ENCODE measurements at regions not wholly inside any gene's neighbourhood (a gene's known extent, or its start where the extent isn't known, plus 50 kb on each side); places are given as distances from the start of the nearest gene placed in this dataset.

GRCh38 chr4:171646984-171647383 is 166.2 kb upstream of the GALNTL6 start:
- DNase-seq (ENCODE audit: low read depth), result no peak
- H3K4me3 ChIP-seq (ENCODE audit: low read depth, low read length), result no peak overlapping the region
- TF ChIP-seq CTCF (IDR thresholded peaks at IDR 0.05; ENCODE audit: low read depth, low read length, missing control alignments), result no peak

- H3K4me3 ChIP-seq (ENCODE audit: low read depth, low read length), result no peak overlapping the region
- no peak for TF ChIP-seq CTCF (IDR thresholded peaks at IDR 0.05; ENCODE audit: low read depth, low read length, missing control alignments)
- peak; percentile 73 for DNase-seq (ENCODE audit: low read depth)
These were observed 168.7 kb upstream of the GALNTL6 start for GRCh38 chr4:171644430-171645057.

GRCh38 chr4:171639540-171639939 is 173.7 kb upstream of the GALNTL6 start:
- peak; percentile 76 for DNase-seq (ENCODE audit: low read depth)
- TF ChIP-seq CTCF (IDR thresholded peaks at IDR 0.05; ENCODE audit: low read depth, low read length, missing control alignments), result no peak
- H3K4me3 ChIP-seq (ENCODE audit: low read depth, low read length), result no peak overlapping the region

GRCh38 chr4:171636606-171637005 is 176.6 kb upstream of the GALNTL6 start:
- no peak overlapping the region for H3K4me3 ChIP-seq (ENCODE audit: low read depth, low read length)
- no peak for TF ChIP-seq CTCF (IDR thresholded peaks at IDR 0.05; ENCODE audit: low read depth, low read length, missing control alignments)
- DNase-seq (ENCODE audit: low read depth), result no peak

GRCh38 chr4:171629737-171630136 is 183.5 kb upstream of the GALNTL6 start:
- H3K4me3 ChIP-seq (ENCODE audit: low read depth, low read length), result no peak overlapping the region
- DNase-seq (ENCODE audit: low read depth), result no peak
- no peak for TF ChIP-seq CTCF (IDR thresholded peaks at IDR 0.05; ENCODE audit: low read depth, low read length, missing control alignments)

GRCh38 chr4:171629182-171629581 is 184.0 kb upstream of the GALNTL6 start:
- H3K4me3 ChIP-seq (ENCODE audit: low read depth, low read length), result no peak overlapping the region
- no peak for DNase-seq (ENCODE audit: low read depth)
- no peak for TF ChIP-seq CTCF (IDR thresholded peaks at IDR 0.05; ENCODE audit: low read depth, low read length, missing control alignments)

GRCh38 chr4:171626554-171626953 is 186.7 kb upstream of the GALNTL6 start:
- no peak for TF ChIP-seq CTCF (IDR thresholded peaks at IDR 0.05; ENCODE audit: low read depth, low read length, missing control alignments)
- DNase-seq (ENCODE audit: low read depth), result no peak
- H3K4me3 ChIP-seq (ENCODE audit: low read depth, low read length), result no peak overlapping the region
